ENCODE measurements at regions not wholly inside any gene's neighbourhood (a gene's known extent, or its start where the extent isn't known, plus 50 kb on each side); places are given as distances from the start of the nearest gene placed in this dataset.

GRCh38 chr12:33817713-33818112 lies 204.6 kb upstream of the ALG10 start:
- no peaks in the 10 kb centered on the region for H4K20me1 ChIP-seq (ENCODE audit: insufficient read depth, low read length, poor library complexity, severe bottlenecking)
- TF ChIP-seq CTCF (conservative IDR thresholded peaks at IDR 0.05; ENCODE audit: low read length) (no peak), EZH2phosphoT487 (IDR thresholded peaks at IDR 0.05; ENCODE audit: borderline replicate concordance) (no peak)
- no peak overlapping the region for H3K4me3 ChIP-seq (ENCODE audit: low read length, poor library complexity, severe bottlenecking)
- no peaks in the 10 kb centered on the region for H3K27me3 ChIP-seq (ENCODE audit: insufficient read depth, low read length, poor library complexity, severe bottlenecking)
- H3K9me3 ChIP-seq (ENCODE audit: insufficient read depth, low read depth, low read length) = peaks cover 3% of the 10 kb centered on the region; the same call in 1 of the 2 replicates
- no peak overlapping the region for H3K9ac ChIP-seq (ENCODE audit: low read depth, low read length, poor library complexity, severe bottlenecking)
- no peaks in the 10 kb centered on the region for H3K79me2 ChIP-seq (ENCODE audit: insufficient read depth, low read length)
- H3K4me1 ChIP-seq (ENCODE audit: insufficient read depth, low read length, poor library complexity, severe bottlenecking) = no peaks in the 10 kb centered on the region
- H3K4me2 ChIP-seq (ENCODE audit: low read depth, low read length, poor library complexity, severe bottlenecking) = no peak overlapping the region
- no peaks in the 10 kb centered on the region for H3K9me2 ChIP-seq (replicated peaks; ENCODE audit: low read depth, low read length)
- H3K36me3 ChIP-seq (ENCODE audit: insufficient read depth, low read length) = no peaks in the 10 kb centered on the region
- no peaks in the 10 kb centered on the region for H3F3A ChIP-seq (ENCODE audit: low read depth)
- H2AFZ ChIP-seq (ENCODE audit: low read length) = no peak overlapping the region

GRCh38 chr12:33818313-33818712 lies 204.0 kb upstream of the ALG10 start:
- Histone ChIP-seq H3K4me2 (ENCODE audit: low read depth, low read length, poor library complexity, severe bottlenecking) (no peak overlapping the region), H3K9me2 (replicated peaks; ENCODE audit: low read depth, low read length) (no peaks in the 10 kb centered on the region), H3K27me3 (ENCODE audit: insufficient read depth, low read length, poor library complexity, severe bottlenecking) (no peaks in the 10 kb centered on the region), H3K9ac (ENCODE audit: low read depth, low read length, poor library complexity, severe bottlenecking) (no peak overlapping the region), H2AFZ (ENCODE audit: low read length) (no peak overlapping the region), H3K4me1 (ENCODE audit: insufficient read depth, low read length, poor library complexity, severe bottlenecking) (no peaks in the 10 kb centered on the region), H3K9me3 (ENCODE audit: insufficient read depth, low read depth, low read length) (peaks cover 3% of the 10 kb centered on the region; the same call in 1 of the 2 replicates), H3K4me3 (ENCODE audit: low read length, poor library complexity, severe bottlenecking) (no peak overlapping the region), H3K36me3 (ENCODE audit: insufficient read depth, low read length) (no peaks in the 10 kb centered on the region), H4K20me1 (ENCODE audit: insufficient read depth, low read length, poor library complexity, severe bottlenecking) (no peaks in the 10 kb centered on the region), H3F3A (ENCODE audit: low read depth) (no peaks in the 10 kb centered on the region), H3K79me2 (ENCODE audit: insufficient read depth, low read length) (no peaks in the 10 kb centered on the region)
- TF ChIP-seq CTCF (conservative IDR thresholded peaks at IDR 0.05; ENCODE audit: low read length) (no peak), EZH2phosphoT487 (IDR thresholded peaks at IDR 0.05; ENCODE audit: borderline replicate concordance) (no peak)

- no peaks in the 10 kb centered on the region for H3K79me2 ChIP-seq (ENCODE audit: insufficient read depth, low read length)
- no peak overlapping the region for H3K4me2 ChIP-seq (ENCODE audit: low read depth, low read length, poor library complexity, severe bottlenecking)
- TF ChIP-seq EZH2phosphoT487 (IDR thresholded peaks at IDR 0.05; ENCODE audit: borderline replicate concordance) (no peak), CTCF (conservative IDR thresholded peaks at IDR 0.05; ENCODE audit: low read length) (no peak)
These were observed 196.9 kb upstream of the ALG10 start for GRCh38 chr12:33825442-33825841.

More at GRCh38 chr12:33825442-33825841, 196.9 kb upstream of the ALG10 start:
- no peak overlapping the region for H3K9ac ChIP-seq (ENCODE audit: low read depth, low read length, poor library complexity, severe bottlenecking)
- peaks cover 3% of the 10 kb centered on the region; the same call in 1 of the 2 replicates for H3K9me3 ChIP-seq (ENCODE audit: insufficient read depth, low read depth, low read length)
- H3F3A ChIP-seq (ENCODE audit: low read depth) = no peaks in the 10 kb centered on the region
- no peaks in the 10 kb centered on the region for H3K4me1 ChIP-seq (ENCODE audit: insufficient read depth, low read length, poor library complexity, severe bottlenecking)
- no peak overlapping the region for H2AFZ ChIP-seq (ENCODE audit: low read length)
- no peaks in the 10 kb centered on the region for H3K27me3 ChIP-seq (ENCODE audit: insufficient read depth, low read length, poor library complexity, severe bottlenecking)
- no peaks in the 10 kb centered on the region for H4K20me1 ChIP-seq (ENCODE audit: insufficient read depth, low read length, poor library complexity, severe bottlenecking)
- no peaks in the 10 kb centered on the region for H3K9me2 ChIP-seq (replicated peaks; ENCODE audit: low read depth, low read length)
- H3K4me3 ChIP-seq (ENCODE audit: low read length, poor library complexity, severe bottlenecking) = no peak overlapping the region
- H3K36me3 ChIP-seq (ENCODE audit: insufficient read depth, low read length) = no peaks in the 10 kb centered on the region

Data from Loucy (cell line).